ENCODE measurements at regions not wholly inside any gene's neighbourhood (a gene's known extent, or its start where the extent isn't known, plus 50 kb on each side); places are given as distances from the start of the nearest gene placed in this dataset.

GRCh38 chr7:49371771-49372170, 401.7 kb upstream of the VWC2 start:
- no peak overlapping the region for H3K27ac ChIP-seq
- H3K36me3 ChIP-seq: no peaks in the 10 kb centered on the region
- no peaks in the 10 kb centered on the region for H3K27me3 ChIP-seq
- H3K4me3 ChIP-seq: no peak overlapping the region
- DNase-seq (ENCODE audit: low spot score in 2 of 2): no peak
- 57 to 58% methylated on average over 1 of the region's 1 CpG for WGBS, 2 donors
- no peaks in the 10 kb centered on the region for H3K4me1 ChIP-seq
- no peak for TF ChIP-seq POLR2A (IDR thresholded peaks at IDR 0.05)
- peaks cover 0 to 2% (median 0%) of the 10 kb centered on the region in 4 donors for H3K9me3 ChIP-seq

- H3K27ac ChIP-seq: no peak overlapping the region
- WGBS, 2 donors: 71 to 73% methylated on average over 2 of the region's 2 CpGs
- no peak overlapping the region for H3K4me3 ChIP-seq
- H3K27me3 ChIP-seq: no peaks in the 10 kb centered on the region
- peaks cover 0 to 41% (median 5%) of the 10 kb centered on the region in 4 donors for H3K9me3 ChIP-seq
- no peak for TF ChIP-seq POLR2A (IDR thresholded peaks at IDR 0.05)
- no peak for TF ChIP-seq EP300 (IDR thresholded peaks at IDR 0.05)
- DNase-seq (ENCODE audit: low spot score in 2 of 2): no peak
- H3K4me1 ChIP-seq: no peaks in the 10 kb centered on the region
- no peaks in the 10 kb centered on the region for H3K36me3 ChIP-seq
Measured at GRCh38 chr7:49376817-49377375, 396.5 kb upstream of the VWC2 start.

- TF ChIP-seq EP300 (IDR thresholded peaks at IDR 0.05) (no peak), POLR2A (IDR thresholded peaks at IDR 0.05) (no peak), CTCF (IDR thresholded peaks at IDR 0.05) (no peak)
- H3K36me3 ChIP-seq: no peaks in the 10 kb centered on the region
- no peaks in the 10 kb centered on the region for H3K27me3 ChIP-seq
- H3K4me3 ChIP-seq: no peak overlapping the region
- no peaks in the 10 kb centered on the region for H3K9me3 ChIP-seq
- H3K4me1 ChIP-seq: no peaks in the 10 kb centered on the region
- no peak overlapping the region for H3K27ac ChIP-seq
- WGBS, 2 donors: 83 to 87% methylated on average over 1 of the region's 1 CpG
- DNase-seq (ENCODE audit: low spot score in 2 of 2): no peak
Measured at GRCh38 chr7:49386792-49387191, 386.6 kb upstream of the VWC2 start.

GRCh38 chr7:49389871-49390479, 383.5 kb upstream of the VWC2 start:
- Histone ChIP-seq H3K36me3 (no peaks in the 10 kb centered on the region), H3K27ac (no peak overlapping the region), H3K4me3 (no peak overlapping the region), H3K9me3 (no peaks in the 10 kb centered on the region), H3K27me3 (no peaks in the 10 kb centered on the region), H3K4me1 (no peaks in the 10 kb centered on the region)
- DNase-seq (ENCODE audit: low spot score in 2 of 2): no peak
- WGBS, 2 donors: 49 to 57% methylated on average over 7 of the region's 7 CpGs
- TF ChIP-seq CTCF (IDR thresholded peaks at IDR 0.05): no peak
- no peak for TF ChIP-seq POLR2A (IDR thresholded peaks at IDR 0.05)
- TF ChIP-seq EP300 (IDR thresholded peaks at IDR 0.05): no peak

GRCh38 chr7:49396229-49396628, 377.2 kb upstream of the VWC2 start:
- H3K36me3 ChIP-seq: no peaks in the 10 kb centered on the region
- TF ChIP-seq EP300 (IDR thresholded peaks at IDR 0.05): no peak
- no peak for TF ChIP-seq CTCF (IDR thresholded peaks at IDR 0.05)
- TF ChIP-seq POLR2A (IDR thresholded peaks at IDR 0.05): no peak
- WGBS, 2 donors: 81 to 87% methylated on average over 4 of the region's 4 CpGs

GRCh38 chr7:49397750-49398149, 375.7 kb upstream of the VWC2 start:
- WGBS, 2 donors: 90 to 91% methylated on average over 4 of the region's 4 CpGs

More at GRCh38 chr7:49396229-49396628, 377.2 kb upstream of the VWC2 start:
- Histone ChIP-seq H3K9me3 (no peaks in the 10 kb centered on the region), H3K4me1 (no peaks in the 10 kb centered on the region), H3K27ac (no peak overlapping the region), H3K27me3 (no peaks in the 10 kb centered on the region), H3K4me3 (no peak overlapping the region)
- DNase-seq (ENCODE audit: low spot score in 2 of 2): no peak

More at GRCh38 chr7:49397750-49398149, 375.7 kb upstream of the VWC2 start:
- H3K9me3 ChIP-seq: no peaks in the 10 kb centered on the region
- H3K27me3 ChIP-seq: no peaks in the 10 kb centered on the region
- H3K36me3 ChIP-seq: no peaks in the 10 kb centered on the region
- no peak for DNase-seq (ENCODE audit: low spot score in 2 of 2)
- TF ChIP-seq CTCF (IDR thresholded peaks at IDR 0.05): no peak
- no peak for TF ChIP-seq EP300 (IDR thresholded peaks at IDR 0.05)
- TF ChIP-seq POLR2A (IDR thresholded peaks at IDR 0.05): no peak
- H3K4me1 ChIP-seq: no peaks in the 10 kb centered on the region
- no peak overlapping the region for H3K27ac ChIP-seq
- H3K4me3 ChIP-seq: no peak overlapping the region
